ENCODE measurements at regions not wholly inside any gene's neighbourhood (a gene's known extent, or its start where the extent isn't known, plus 50 kb on each side); places are given as distances from the start of the nearest gene placed in this dataset.

- TF ChIP-seq CTCF (conservative IDR thresholded peaks at IDR 0.05 in 1 of 2, IDR thresholded peaks at IDR 0.05 in 1 of 2; ENCODE audit: low read depth in 1 of 2, low read length in 2 of 2) (no peak), EZH2 (IDR thresholded peaks at IDR 0.05; ENCODE audit: low read length, missing control alignments) (no peak)
These were observed 1123.3 kb upstream of the ACVR2A start for GRCh38 chr2:146721486-146721885.

All from fibroblast of lung (primary cell).